ENCODE measurements at regions not wholly inside any gene's neighbourhood (a gene's known extent, or its start where the extent isn't known, plus 50 kb on each side); places are given as distances from the start of the nearest gene placed in this dataset.

- DNase-seq, result no peak
- no peak for TF ChIP-seq POLR2A (IDR thresholded peaks at IDR 0.05)
- no peak overlapping the region for H3K4me3 ChIP-seq
- H3K36me3 ChIP-seq, result no peaks in the 10 kb centered on the region
- H3K27ac ChIP-seq, result no peak overlapping the region
- WGBS, 3 donors, result 46 to 61% (median 60%) methylated on average over 4 of the region's 4 CpGs
- no peaks in the 10 kb centered on the region for H3K4me1 ChIP-seq (ENCODE audit: insufficient read depth)
- H3K27me3 ChIP-seq, result no peaks in the 10 kb centered on the region
- intact Hi-C loops (cut with DNase I), result no loop called here
- H3K9me3 ChIP-seq, result no peaks in the 10 kb centered on the region
Observed at GRCh38 chr2:59974051-59974766, 579.2 kb downstream of the BCL11A start.

GRCh38 chr2:59969161-59969560, 584.3 kb downstream of the BCL11A start:
- Histone ChIP-seq H3K4me1 (ENCODE audit: insufficient read depth) (no peaks in the 10 kb centered on the region), H3K9me3 (no peaks in the 10 kb centered on the region), H3K27ac (no peak overlapping the region), H3K4me3 (no peak overlapping the region), H3K36me3 (no peaks in the 10 kb centered on the region), H3K27me3 (no peaks in the 10 kb centered on the region)
- intact Hi-C loops (cut with DNase I), result no loop called here
- DNase-seq, result no peak
- 72 to 85% (median 76%) methylated on average over 5 of the region's 5 CpGs for WGBS, 3 donors
- no peak for TF ChIP-seq EP300 (IDR thresholded peaks at IDR 0.05)

- Histone ChIP-seq H3K4me1 (ENCODE audit: insufficient read depth) (no peaks in the 10 kb centered on the region), H3K27ac (no peak overlapping the region), H3K4me3 (no peak overlapping the region), H3K27me3 (no peaks in the 10 kb centered on the region), H3K9me3 (no peaks in the 10 kb centered on the region), H3K36me3 (no peaks in the 10 kb centered on the region)
- WGBS, 3 donors, result 31 to 63% (median 55%) methylated on average over 1 of the region's 1 CpG
- intact Hi-C loops (cut with DNase I), result no loop called here
- DNase-seq, result no peak
- TF ChIP-seq EP300 (IDR thresholded peaks at IDR 0.05) (no peak), POLR2A (IDR thresholded peaks at IDR 0.05) (no peak), CTCF (IDR thresholded peaks at IDR 0.05) (no peak)
Observed at GRCh38 chr2:59968441-59968840, 585.0 kb downstream of the BCL11A start.

GRCh38 chr2:59967691-59968090, 585.8 kb downstream of the BCL11A start:
- H3K9me3 ChIP-seq, result no peaks in the 10 kb centered on the region
- WGBS, 3 donors, result 92 to 95% (median 95%) methylated on average over 3 of the region's 3 CpGs
- TF ChIP-seq EP300 (IDR thresholded peaks at IDR 0.05), result no peak
- TF ChIP-seq POLR2A (IDR thresholded peaks at IDR 0.05), result no peak
- TF ChIP-seq CTCF (IDR thresholded peaks at IDR 0.05), result no peak
- H3K4me3 ChIP-seq, result no peak overlapping the region
- H3K4me1 ChIP-seq (ENCODE audit: insufficient read depth), result no peaks in the 10 kb centered on the region
- H3K36me3 ChIP-seq, result no peaks in the 10 kb centered on the region
- no peak for DNase-seq
- H3K27me3 ChIP-seq, result no peaks in the 10 kb centered on the region
- H3K27ac ChIP-seq, result no peak overlapping the region
- intact Hi-C loops (cut with DNase I), result no loop called here

GRCh38 chr2:59963157-59963556, 590.3 kb downstream of the BCL11A start:
- Histone ChIP-seq H3K9me3 (no peaks in the 10 kb centered on the region), H3K4me3 (no peak overlapping the region), H3K4me1 (ENCODE audit: insufficient read depth) (no peaks in the 10 kb centered on the region), H3K36me3 (no peaks in the 10 kb centered on the region), H3K27ac (no peak overlapping the region), H3K27me3 (no peaks in the 10 kb centered on the region)
- intact Hi-C loops (cut with DNase I), result no loop called here
- TF ChIP-seq EP300 (IDR thresholded peaks at IDR 0.05) (no peak), CTCF (IDR thresholded peaks at IDR 0.05) (no peak), POLR2A (IDR thresholded peaks at IDR 0.05) (no peak)
- DNase-seq, result no peak
